ENCODE measurements at regions not wholly inside any gene's neighbourhood (a gene's known extent, or its start where the extent isn't known, plus 50 kb on each side); places are given as distances from the start of the nearest gene placed in this dataset.

DNA sequence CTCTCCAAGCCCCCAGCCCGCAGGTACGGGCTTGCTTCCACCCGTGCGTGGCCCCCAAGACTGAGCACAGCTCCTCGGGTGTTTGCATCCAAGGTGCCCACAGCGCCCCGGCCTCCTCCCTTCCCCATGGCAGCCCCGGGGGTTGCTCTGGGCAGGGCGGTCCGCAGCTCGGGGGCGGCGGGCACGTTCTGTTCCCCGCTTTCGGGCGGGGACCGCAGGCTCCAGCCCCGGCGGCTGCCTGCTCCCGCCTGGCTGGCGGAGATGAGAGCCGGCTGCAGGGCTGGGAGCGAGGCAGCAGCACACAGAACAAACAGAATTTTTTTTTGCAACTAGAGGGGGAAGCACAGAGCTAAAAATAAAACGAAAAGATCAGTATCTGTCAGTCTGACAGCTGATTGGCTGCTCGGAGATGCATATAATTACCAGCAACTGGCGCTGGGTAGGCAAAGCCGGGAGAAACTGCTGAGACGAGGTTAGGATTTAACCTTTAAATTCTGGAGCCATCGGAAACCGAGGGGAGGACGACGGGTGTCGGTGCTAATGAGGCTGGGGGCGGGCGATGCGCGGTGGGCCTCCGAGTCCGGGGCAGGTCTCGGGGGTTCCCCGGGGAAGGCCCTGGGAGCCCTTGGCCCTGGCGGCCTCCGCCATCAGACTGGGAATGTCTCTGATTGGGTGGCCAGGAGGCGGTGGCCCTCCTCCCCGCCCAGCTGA, 142.7 kb upstream of the IER5L start:
- H3K27ac Mint-ChIP-seq (ENCODE audit: low read depth, unreplicated experiment), result peak overlapping the region; percentile 69
- no peak overlapping the region for H3K4me3 Mint-ChIP-seq (ENCODE audit: unreplicated experiment)
- H3K27me3 Mint-ChIP-seq (ENCODE audit: insufficient read depth, unreplicated experiment), result no peaks in the 10 kb centered on the region
- peaks cover 6% of the 10 kb centered on the region for H3K36me3 Mint-ChIP-seq (ENCODE audit: insufficient read depth, unreplicated experiment)
- BruUV-seq (replicated peaks), result no TSS peak
- peaks cover 10% of the 10 kb centered on the region for H3K4me1 Mint-ChIP-seq (ENCODE audit: insufficient read depth, unreplicated experiment)
- DNase-seq (ENCODE audit: unreplicated experiment), result peak; percentile 32
- H3K9me3 Mint-ChIP-seq (ENCODE audit: unreplicated experiment), result no peaks in the 10 kb centered on the region
- ChIA-PET CTCF (interaction anchor here (0.6 to 0.9 kb wide), 6 partner anchors 117 to 521 kb away, joined by 3 to 5 read pairs (median 4); no protein-coding TSS in a partner anchor), POLR2A (interaction anchor here (0.8 kb wide), 1 partner anchor 45 kb away, joined by 3 read pairs; no protein-coding TSS in a partner anchor)
- intact Hi-C loops (cut with micrococcal nuclease), result no loop called here
- TF ChIP-seq, protein P1, sequence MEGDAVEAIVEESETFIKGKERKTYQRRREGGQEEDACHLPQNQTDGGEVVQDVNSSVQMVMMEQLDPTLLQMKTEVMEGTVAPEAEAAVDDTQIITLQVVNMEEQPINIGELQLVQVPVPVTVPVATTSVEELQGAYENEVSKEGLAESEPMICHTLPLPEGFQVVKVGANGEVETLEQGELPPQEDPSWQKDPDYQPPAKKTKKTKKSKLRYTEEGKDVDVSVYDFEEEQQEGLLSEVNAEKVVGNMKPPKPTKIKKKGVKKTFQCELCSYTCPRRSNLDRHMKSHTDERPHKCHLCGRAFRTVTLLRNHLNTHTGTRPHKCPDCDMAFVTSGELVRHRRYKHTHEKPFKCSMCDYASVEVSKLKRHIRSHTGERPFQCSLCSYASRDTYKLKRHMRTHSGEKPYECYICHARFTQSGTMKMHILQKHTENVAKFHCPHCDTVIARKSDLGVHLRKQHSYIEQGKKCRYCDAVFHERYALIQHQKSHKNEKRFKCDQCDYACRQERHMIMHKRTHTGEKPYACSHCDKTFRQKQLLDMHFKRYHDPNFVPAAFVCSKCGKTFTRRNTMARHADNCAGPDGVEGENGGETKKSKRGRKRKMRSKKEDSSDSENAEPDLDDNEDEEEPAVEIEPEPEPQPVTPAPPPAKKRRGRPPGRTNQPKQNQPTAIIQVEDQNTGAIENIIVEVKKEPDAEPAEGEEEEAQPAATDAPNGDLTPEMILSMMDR (IDR thresholded peaks at IDR 0.05; ENCODE audit: unreplicated experiment), result no peak

DNA sequence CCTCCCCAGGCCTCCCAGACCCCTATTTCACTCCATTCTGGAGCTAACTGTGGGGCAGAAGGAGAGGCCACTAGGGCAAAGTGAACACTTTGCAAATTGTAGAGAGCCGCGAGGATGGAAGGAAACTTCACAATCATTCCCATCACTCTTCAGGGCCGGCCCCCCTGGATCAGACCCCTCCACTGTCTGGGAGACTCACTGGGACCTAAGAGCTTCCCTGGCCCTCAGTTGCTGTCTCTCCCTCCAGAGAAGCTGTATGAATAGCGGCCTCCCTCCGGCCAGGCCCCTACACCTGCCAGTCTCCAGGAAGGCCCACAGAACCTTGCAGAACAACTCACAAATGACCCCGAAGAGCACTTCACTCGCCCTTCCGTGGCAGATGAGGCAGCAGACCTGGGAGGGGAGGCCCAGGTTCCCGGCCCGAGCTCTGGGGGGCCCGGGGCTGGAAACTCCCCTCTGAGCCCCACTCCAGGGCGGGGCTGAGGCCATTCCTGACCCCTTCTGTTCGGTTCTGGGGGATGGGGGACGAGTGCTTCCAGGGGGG, 141.9 kb upstream of the IER5L start:
- intact Hi-C loops (cut with micrococcal nuclease), result no loop called here
- peaks cover 10% of the 10 kb centered on the region for H3K4me1 Mint-ChIP-seq (ENCODE audit: insufficient read depth, unreplicated experiment)
- no peaks in the 10 kb centered on the region for H3K27me3 Mint-ChIP-seq (ENCODE audit: insufficient read depth, unreplicated experiment)
- no TSS peak for BruUV-seq (replicated peaks)
- TF ChIP-seq, protein P1 (IDR thresholded peaks at IDR 0.05; ENCODE audit: unreplicated experiment), result no peak
- H3K9me3 Mint-ChIP-seq (ENCODE audit: unreplicated experiment), result no peaks in the 10 kb centered on the region
- no peak overlapping the region for H3K27ac Mint-ChIP-seq (ENCODE audit: low read depth, unreplicated experiment)
- no peak for DNase-seq (ENCODE audit: unreplicated experiment)
- peaks cover 6% of the 10 kb centered on the region for H3K36me3 Mint-ChIP-seq (ENCODE audit: insufficient read depth, unreplicated experiment)
- ChIA-PET POLR2A (interaction anchor here (0.8 kb wide), 1 partner anchor 45 kb away, joined by 3 read pairs; no protein-coding TSS in a partner anchor), CTCF (interaction anchor here (0.6 to 0.9 kb wide), 6 partner anchors 117 to 522 kb away, joined by 3 to 5 read pairs (median 3); no protein-coding TSS in a partner anchor)
- H3K4me3 Mint-ChIP-seq (ENCODE audit: unreplicated experiment), result no peak overlapping the region

DNA sequence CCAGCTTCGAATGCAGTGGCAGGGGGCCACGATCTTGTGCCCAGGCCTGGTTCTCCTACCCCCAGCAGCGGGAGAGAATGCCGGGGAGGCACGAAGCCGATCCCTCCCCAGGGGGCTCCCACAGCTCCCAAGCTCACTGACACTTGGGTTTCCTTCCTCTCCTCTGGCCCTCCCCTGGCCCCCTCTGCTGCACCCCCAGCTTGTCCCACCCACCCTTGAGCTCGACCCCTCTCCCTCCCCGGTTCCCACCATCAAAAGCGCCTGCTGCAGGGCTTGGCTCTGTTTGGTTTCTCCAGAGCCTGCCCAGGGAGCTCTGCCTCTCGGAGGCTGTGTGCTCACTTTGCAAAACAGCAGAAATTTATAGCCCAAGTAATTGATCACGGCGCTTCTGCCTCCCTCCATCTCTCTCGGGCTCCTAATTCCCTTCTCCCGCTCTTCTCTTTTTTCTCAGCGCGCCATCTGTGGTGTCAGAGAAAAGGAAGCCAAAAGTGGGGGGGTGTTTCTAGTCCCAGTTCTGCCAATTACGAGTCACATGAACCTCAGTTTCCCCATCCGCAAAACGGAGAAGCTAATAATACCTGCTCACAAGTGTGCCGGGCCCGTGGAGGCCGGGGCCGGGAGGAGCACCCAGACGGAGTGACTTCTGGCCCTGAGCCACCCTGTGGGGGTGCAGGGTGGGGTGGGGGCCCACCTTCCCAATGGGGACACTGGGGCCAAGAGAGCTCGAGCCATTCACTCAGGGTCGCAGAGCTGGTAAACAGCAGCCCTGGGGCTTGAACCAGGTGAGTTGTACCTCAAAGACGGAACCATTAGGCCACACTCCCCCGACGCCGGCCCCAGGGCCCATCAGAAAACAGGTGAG, 141.2 kb upstream of the IER5L start:
- TF ChIP-seq, protein P1 (IDR thresholded peaks at IDR 0.05; ENCODE audit: unreplicated experiment), result no peak
- intact Hi-C loops (cut with micrococcal nuclease), result no loop called here
- H3K4me3 Mint-ChIP-seq (ENCODE audit: unreplicated experiment), result no peak overlapping the region
- peaks cover 6% of the 10 kb centered on the region for H3K36me3 Mint-ChIP-seq (ENCODE audit: insufficient read depth, unreplicated experiment)
- CTCF ChIA-PET, result interaction anchor here (0.6 kb wide), 1 partner anchor 293 kb away, joined by 3 read pairs; no protein-coding TSS in a partner anchor
- no peak overlapping the region for H3K27ac Mint-ChIP-seq (ENCODE audit: low read depth, unreplicated experiment)
- BruUV-seq (replicated peaks), result no TSS peak
- peaks cover 10% of the 10 kb centered on the region for H3K4me1 Mint-ChIP-seq (ENCODE audit: insufficient read depth, unreplicated experiment)
- no peaks in the 10 kb centered on the region for H3K27me3 Mint-ChIP-seq (ENCODE audit: insufficient read depth, unreplicated experiment)
- DNase-seq (ENCODE audit: unreplicated experiment), result no peak
- POLR2A ChIA-PET, result interaction anchor here (0.7 kb wide), 1 partner anchor 13 kb away, joined by 3 read pairs; no protein-coding TSS in a partner anchor
- H3K9me3 Mint-ChIP-seq (ENCODE audit: unreplicated experiment), result no peaks in the 10 kb centered on the region

All from MCF 10A (cell line).